ENCODE measurements at regions not wholly inside any gene's neighbourhood (a gene's known extent, or its start where the extent isn't known, plus 50 kb on each side); places are given as distances from the start of the nearest gene placed in this dataset.

DNA sequence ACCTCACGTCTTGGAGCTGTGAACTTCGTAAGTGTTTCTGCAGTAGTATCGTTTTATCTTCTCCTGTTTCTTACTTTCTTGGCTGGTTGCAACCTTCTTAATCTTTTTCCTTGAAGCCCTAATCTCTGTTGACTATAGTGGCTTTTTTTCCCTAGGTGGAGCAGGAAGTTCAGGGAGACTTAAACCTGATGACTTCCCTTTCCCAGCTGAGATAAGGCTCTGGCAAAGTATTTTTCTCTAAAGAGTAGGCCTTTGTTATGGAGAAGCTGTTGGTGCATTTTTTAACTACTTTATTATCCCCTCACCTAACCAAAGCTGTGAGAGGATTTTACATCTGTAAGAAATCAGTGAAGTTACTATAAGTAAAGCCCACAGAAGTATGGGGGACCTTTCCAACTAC lies 723.1 kb upstream of the RIOK2 start:
- no peak for DNase-seq (ENCODE audit: unreplicated experiment)
- Mint-ChIP-seq H3K27ac (ENCODE audit: low read depth, unreplicated experiment) (no peak overlapping the region), H3K4me3 (ENCODE audit: unreplicated experiment) (no peak overlapping the region), H3K36me3 (ENCODE audit: insufficient read depth, unreplicated experiment) (no peaks in the 10 kb centered on the region), H3K4me1 (ENCODE audit: insufficient read depth, unreplicated experiment) (no peaks in the 10 kb centered on the region), H3K9me3 (ENCODE audit: unreplicated experiment) (peaks cover 7% of the 10 kb centered on the region), H3K27me3 (ENCODE audit: insufficient read depth, unreplicated experiment) (no peaks in the 10 kb centered on the region)
- TF ChIP-seq, protein P1, sequence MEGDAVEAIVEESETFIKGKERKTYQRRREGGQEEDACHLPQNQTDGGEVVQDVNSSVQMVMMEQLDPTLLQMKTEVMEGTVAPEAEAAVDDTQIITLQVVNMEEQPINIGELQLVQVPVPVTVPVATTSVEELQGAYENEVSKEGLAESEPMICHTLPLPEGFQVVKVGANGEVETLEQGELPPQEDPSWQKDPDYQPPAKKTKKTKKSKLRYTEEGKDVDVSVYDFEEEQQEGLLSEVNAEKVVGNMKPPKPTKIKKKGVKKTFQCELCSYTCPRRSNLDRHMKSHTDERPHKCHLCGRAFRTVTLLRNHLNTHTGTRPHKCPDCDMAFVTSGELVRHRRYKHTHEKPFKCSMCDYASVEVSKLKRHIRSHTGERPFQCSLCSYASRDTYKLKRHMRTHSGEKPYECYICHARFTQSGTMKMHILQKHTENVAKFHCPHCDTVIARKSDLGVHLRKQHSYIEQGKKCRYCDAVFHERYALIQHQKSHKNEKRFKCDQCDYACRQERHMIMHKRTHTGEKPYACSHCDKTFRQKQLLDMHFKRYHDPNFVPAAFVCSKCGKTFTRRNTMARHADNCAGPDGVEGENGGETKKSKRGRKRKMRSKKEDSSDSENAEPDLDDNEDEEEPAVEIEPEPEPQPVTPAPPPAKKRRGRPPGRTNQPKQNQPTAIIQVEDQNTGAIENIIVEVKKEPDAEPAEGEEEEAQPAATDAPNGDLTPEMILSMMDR (IDR thresholded peaks at IDR 0.05; ENCODE audit: unreplicated experiment): no peak
- intact Hi-C loops (cut with micrococcal nuclease): no loop called here
- ChIA-PET POLR2A (interaction anchor here (1.1 kb wide), 1 partner anchor 101 kb away, joined by 4 read pairs; no protein-coding TSS in a partner anchor), CTCF (interaction anchor here (0.7 kb wide), 1 partner anchor 18 kb away, joined by 3 read pairs; no protein-coding TSS in a partner anchor)
- BruUV-seq (replicated peaks): no TSS peak

DNA sequence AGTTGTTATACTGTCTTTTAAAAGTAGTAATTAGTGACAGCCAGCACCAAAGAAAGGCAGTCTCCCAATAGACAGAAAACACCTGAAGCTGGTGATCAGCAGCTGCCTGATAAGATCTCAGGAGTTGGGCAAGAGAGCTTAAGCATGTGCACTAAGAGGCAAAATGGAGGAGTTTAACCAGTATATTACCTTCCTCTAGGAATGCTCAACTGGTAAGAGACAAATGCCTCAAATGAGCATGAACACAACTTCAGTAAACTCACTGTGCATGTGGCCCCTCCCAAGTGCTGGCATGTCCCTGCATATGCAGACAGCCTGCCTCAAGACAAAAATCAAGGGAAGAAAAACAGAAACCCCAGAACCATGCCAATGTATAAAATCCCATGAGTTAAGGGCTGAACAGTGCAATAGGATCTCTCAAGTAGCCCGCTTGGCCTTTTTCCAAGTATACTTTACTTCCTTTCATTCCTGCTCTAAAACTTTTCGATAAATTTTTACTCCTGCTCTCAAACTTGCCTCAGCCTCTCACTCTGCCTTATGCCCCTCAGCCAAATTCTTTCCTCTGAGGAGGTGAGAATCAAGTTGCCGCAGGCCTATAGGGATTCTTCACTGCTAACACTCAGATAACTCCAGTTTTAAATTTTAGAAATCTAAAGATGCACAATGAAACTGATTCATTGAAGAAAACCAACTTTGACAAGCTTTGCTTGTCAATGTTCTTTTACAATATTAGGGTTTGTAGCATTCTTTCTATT lies 724.8 kb upstream of the RIOK2 start:
- Mint-ChIP-seq H3K27me3 (ENCODE audit: insufficient read depth, unreplicated experiment) (no peaks in the 10 kb centered on the region), H3K27ac (ENCODE audit: low read depth, unreplicated experiment) (no peak overlapping the region), H3K4me3 (ENCODE audit: unreplicated experiment) (no peak overlapping the region), H3K9me3 (ENCODE audit: unreplicated experiment) (no peaks in the 10 kb centered on the region), H3K4me1 (ENCODE audit: insufficient read depth, unreplicated experiment) (no peaks in the 10 kb centered on the region), H3K36me3 (ENCODE audit: insufficient read depth, unreplicated experiment) (no peaks in the 10 kb centered on the region)
- ChIA-PET CTCF (no interaction called here), POLR2A (no interaction called here)
- TF ChIP-seq, protein P1 (IDR thresholded peaks at IDR 0.05; ENCODE audit: unreplicated experiment): no peak
- BruUV-seq (replicated peaks): no TSS peak
- DNase-seq (ENCODE audit: unreplicated experiment): no peak
- intact Hi-C loops (cut with micrococcal nuclease): no loop called here

DNA sequence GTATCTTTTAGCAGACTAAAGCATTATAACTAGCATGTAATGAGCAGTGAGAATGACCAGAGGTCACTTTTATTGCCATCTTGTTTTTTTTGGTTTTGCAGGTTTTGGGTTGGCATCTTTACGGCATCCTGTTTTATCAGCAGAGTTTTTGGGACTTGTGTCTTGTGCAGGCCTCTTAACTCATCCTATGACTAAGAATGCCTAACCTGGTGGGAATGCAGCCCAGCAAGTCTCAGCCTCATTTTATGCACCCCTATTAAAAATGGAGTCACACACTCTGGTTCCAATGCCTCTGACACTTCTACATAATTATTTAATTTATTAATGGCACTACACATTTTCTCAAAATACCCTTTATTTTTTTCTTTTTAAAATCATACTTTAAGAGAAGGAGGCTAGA lies 726.5 kb upstream of the RIOK2 start:
- Mint-ChIP-seq H3K36me3 (ENCODE audit: insufficient read depth, unreplicated experiment) (no peaks in the 10 kb centered on the region), H3K4me1 (ENCODE audit: insufficient read depth, unreplicated experiment) (no peaks in the 10 kb centered on the region), H3K4me3 (ENCODE audit: unreplicated experiment) (no peak overlapping the region), H3K27ac (ENCODE audit: low read depth, unreplicated experiment) (no peak overlapping the region), H3K27me3 (ENCODE audit: insufficient read depth, unreplicated experiment) (no peaks in the 10 kb centered on the region), H3K9me3 (ENCODE audit: unreplicated experiment) (no peaks in the 10 kb centered on the region)
- CTCF ChIA-PET: no interaction called here
- POLR2A ChIA-PET: no interaction called here
- DNase-seq (ENCODE audit: unreplicated experiment): no peak
- intact Hi-C loops (cut with micrococcal nuclease): no loop called here
- TF ChIP-seq, protein P1 (IDR thresholded peaks at IDR 0.05; ENCODE audit: unreplicated experiment): no peak
- BruUV-seq (replicated peaks): no TSS peak

DNA sequence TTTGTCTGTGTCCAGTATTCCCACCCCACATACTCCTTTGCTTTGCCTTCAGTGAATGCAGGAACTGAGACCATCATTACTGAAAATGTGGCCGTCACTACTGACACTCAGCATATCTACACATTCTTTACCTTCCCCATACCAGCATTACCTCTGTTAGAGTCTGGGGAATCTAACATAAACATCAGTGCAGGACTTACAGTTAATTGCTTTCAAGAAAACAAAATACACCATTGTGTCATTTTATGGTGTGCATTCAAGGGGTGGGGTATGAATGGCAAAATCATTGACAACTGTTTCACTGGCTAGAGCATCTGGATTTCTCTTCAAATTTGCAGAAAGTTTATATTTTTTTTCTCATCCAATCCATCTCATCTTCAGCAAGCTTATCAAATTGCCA lies 731.4 kb upstream of the RIOK2 start:
- CTCF ChIA-PET: no interaction called here
- POLR2A ChIA-PET: no interaction called here
- TF ChIP-seq, protein P1 (IDR thresholded peaks at IDR 0.05; ENCODE audit: unreplicated experiment): no peak
- BruUV-seq (replicated peaks): no TSS peak
- Mint-ChIP-seq H3K9me3 (ENCODE audit: unreplicated experiment) (no peaks in the 10 kb centered on the region), H3K4me3 (ENCODE audit: unreplicated experiment) (no peak overlapping the region), H3K27me3 (ENCODE audit: insufficient read depth, unreplicated experiment) (no peaks in the 10 kb centered on the region), H3K4me1 (ENCODE audit: insufficient read depth, unreplicated experiment) (no peaks in the 10 kb centered on the region), H3K36me3 (ENCODE audit: insufficient read depth, unreplicated experiment) (no peaks in the 10 kb centered on the region), H3K27ac (ENCODE audit: low read depth, unreplicated experiment) (no peak overlapping the region)
- no peak for DNase-seq (ENCODE audit: unreplicated experiment)
- intact Hi-C loops (cut with micrococcal nuclease): no loop called here
